CD4-positive, alpha-beta T cell treated with Interleukin-12 subunit alpha and Interleukin-12 subunit beta, for 1 hour (primary cell): ENCODE measurements at regions not wholly inside any gene's neighbourhood (a gene's known extent, or its start where the extent isn't known, plus 50 kb on each side); places are given as distances from the start of the nearest gene placed in this dataset.
A peak's percentile ranks its signal among the peaks of the same experiment; 100 is the strongest.

ENCODE experiments used
- DNase-seq: peaks from one replicate; pipeline ENCODE4 v3.0.0-alpha.2; 2020

DNA sequence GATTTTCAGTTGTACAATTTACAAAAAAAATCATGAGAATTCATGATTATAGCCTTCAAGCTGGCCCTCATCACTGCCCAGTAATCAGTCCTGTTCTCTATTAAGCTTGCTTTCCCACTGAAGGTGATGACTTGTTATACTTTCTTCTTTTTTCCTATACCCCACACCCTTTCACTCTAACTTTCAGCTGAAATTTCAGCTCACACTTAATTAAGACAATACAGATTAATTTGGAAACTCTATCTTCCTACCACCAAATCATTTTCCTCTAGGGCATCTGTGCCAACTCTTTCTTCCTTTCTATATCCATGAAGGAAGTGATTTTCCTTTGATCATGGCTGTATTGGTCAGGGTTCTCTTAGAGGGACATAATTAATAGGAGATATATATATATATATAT, 449.9 kb downstream of the CD109 start:
- DNase-seq = no peak

DNA sequence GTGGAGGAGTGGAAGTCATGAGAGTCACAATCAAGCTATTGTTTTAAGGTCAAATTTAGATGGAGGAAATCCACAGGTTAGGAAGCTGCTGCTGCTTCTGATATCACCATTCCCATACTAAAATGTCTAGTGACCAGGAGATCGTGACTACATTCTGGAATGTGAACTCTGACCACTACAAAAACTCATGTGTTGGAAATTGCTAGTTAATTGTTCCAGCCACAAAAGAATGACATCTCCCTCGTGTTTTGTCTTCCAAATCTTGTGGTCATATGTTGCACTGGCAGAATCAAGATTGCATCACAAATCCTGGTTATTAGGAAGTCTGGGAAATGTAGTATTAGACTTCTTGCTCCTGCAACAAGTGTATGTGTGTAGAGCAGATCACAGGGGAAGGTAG, 441.9 kb downstream of the CD109 start:
- no peak for DNase-seq

DNA sequence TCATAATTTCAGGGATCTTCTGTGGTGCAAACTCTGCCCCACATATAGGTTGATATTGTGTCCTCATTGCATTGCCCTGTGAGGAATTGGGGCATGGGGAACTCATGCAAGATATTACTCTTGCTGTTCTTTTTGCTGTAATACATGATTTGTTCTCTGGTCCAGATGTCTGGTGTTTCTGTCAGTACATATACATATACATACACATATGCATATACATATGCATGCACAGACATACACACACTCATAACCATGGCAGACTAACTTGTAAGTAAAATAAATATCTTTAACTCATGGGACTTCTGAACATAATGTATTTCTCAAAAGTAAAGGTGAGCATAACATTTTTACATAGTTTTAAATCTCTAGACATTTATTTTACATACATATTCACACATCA, 438.3 kb downstream of the CD109 start:
- DNase-seq = no peak

DNA sequence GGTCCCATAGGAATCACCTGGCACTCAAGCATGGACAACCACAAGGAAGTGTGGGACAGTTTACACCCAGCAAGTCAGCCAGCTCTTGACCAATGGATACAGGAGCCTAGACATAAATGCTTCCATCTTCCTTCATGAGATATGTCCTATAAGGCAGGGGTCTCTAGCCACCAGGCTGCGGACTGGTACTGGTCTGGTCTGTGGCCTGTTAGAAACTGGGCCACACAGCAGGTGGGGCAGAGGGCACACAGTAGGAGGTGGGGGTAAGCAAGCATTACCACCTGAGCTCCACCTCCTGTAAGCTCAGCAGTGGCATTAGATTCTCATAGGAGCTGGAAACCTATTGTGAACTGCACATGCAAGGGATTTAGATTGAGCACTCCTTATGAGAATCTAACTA, 437.1 kb downstream of the CD109 start:
- no peak for DNase-seq

DNA sequence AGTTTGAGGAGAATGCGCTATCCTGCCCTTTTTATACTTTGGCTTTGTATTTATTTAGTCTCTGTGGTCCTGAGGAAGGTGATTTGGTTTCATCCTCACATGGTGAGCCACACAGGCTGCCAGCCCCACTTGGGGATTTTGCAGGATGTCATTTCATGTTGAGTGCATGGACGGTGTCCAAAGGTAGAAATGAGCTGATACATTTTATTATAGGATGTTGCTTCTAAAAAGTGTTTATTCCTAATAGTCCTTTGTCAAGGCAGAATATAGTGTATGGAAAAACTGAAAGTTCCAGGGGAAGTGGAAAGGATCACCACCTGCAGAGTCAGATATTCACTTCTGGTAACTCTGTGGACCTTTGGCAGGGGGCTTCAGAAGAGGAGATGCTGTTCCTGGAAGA, 434.6 kb downstream of the CD109 start:
- no peak for DNase-seq

DNA sequence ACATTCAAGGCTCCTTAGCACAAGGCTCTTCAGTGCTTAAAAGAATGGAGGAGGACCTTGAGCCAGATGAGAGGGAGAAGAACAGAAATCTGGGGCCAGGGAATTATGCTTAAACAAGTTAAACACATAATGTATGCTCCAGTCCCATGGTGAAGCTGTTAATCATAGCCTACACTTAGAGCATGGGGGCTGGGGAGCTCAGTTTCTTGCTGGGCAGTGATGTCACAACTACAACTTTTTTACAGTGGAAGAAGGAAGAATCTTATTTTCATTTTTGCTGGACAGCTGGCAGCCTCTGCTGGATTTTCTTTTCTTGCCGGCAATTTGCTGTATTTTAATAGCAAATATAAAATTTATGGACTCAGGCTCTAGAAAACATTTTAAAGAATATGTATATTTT, 432.5 kb downstream of the CD109 start:
- no peak for DNase-seq

DNA sequence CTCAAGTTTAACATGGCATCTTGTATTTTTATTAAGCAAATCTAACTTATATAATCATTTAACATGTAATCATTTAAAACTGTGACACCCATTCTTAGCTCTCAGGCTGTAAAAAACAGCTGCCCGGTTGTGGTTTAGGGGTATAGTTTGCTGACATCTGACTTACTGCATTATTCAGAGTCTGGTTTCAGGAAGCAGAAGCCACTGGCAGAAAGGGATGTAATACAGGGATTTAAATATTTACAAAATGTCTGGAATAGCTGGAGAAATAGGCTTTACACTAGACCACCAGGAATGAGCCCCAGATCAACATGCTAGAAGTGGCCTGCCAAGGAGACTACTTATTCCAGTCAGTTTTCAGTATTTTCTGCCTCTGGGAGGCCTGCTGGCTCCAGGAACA, 421.1 kb downstream of the CD109 start:
- DNase-seq = no peak

DNA sequence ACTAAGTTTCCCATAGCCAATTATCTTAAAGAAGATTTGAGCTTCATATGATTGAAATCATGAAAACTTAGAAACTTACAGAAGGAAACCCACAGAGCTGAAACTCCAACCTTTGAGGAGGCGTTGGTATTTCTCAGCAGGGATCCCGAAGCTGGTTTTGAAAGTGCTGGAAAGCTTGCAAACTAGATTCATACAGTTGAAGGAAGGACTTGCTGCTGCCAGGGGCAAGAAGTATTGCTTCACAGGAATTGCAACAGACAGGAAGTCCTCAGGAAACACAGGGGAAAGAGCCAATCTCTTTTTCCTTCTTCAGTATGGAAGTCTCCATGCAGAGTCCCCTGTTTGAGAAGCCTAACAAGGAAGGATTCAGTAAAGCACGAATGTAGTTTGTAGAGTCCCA, 419.7 kb downstream of the CD109 start:
- DNase-seq = no peak

DNA sequence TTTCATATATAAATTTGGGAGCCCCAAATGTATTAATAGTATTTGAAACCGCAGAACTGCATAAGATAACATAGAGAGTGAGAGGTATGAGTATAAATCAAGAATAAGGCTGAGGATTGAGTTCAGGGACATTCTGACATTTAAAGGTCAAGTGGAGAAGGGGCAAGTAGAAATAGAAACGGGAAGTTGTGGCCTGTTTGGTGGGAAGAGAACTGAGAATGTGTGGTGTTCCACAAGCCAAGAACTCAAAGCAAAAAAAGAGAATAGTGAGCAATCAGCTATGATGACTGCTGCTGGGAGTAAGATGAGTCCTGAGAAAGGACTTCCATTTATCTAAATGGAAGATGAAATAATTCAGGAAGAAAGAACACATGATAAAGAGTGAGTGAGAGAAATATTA, 418.4 kb downstream of the CD109 start:
- no peak for DNase-seq

DNA sequence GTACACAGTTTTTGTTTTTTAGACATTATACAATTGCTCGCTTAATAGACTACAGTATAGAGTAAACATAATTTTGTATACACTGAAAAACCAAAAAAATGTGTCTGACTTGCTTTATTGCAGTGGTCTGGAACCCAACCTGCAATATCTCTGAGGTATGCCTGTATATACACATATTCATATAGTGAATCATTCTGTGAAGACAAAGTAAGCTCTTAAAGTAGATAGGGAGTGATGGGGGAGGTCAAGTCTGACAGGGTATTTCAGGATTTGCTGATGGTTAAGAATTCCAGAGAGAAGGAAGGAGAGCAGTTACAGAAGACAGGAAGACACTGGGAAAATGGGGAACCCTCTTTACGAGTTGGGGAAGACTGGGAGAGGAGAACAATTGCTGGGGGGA, 417.9 kb downstream of the CD109 start:
- DNase-seq = no peak

DNA sequence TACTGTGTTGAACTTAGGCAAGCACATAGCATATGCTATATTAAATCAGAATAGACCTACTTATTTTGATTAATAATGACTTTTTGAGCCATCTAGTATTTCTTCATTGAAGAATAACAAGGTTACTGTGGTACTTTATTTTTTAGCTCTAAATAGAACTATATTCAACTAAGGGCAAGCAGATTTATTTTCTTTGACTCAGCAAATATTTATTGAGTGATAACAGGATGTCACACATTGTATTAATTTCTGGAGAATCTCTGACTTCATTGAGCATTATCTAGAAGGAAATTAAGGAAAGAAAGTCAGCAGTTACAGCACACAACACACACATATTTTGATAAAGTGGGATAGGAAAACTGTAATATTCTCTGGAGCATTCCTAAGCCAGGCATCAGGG, 407.4 kb downstream of the CD109 start:
- DNase-seq = no peak

DNA sequence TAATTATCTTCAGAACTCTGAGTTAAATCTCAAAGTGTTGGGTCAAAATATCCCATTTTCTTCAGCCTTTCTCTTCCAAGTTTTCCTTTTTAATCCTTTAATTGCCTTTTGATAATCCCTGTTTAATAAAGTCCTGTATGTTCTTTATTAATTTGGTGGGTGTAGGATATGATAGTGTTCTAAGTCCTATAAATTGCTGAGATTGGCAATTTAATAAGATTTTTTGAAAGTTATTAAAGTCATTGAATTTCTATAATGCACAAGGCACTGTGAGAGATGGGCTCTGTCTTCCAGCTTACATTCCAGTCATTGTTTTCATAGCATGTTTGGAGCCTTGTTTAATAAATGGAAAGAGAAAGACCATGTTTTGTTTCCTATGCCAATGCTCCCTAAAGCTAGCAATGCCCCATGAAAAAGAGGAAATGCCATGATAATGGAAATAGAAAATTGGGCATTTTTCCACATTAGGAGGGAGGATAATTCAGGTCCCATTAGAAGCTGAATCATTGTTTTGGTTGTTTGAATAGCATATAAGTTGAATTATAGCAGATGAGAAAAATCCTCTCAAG, 404.8 kb downstream of the CD109 start:
- DNase-seq = no peak

DNA sequence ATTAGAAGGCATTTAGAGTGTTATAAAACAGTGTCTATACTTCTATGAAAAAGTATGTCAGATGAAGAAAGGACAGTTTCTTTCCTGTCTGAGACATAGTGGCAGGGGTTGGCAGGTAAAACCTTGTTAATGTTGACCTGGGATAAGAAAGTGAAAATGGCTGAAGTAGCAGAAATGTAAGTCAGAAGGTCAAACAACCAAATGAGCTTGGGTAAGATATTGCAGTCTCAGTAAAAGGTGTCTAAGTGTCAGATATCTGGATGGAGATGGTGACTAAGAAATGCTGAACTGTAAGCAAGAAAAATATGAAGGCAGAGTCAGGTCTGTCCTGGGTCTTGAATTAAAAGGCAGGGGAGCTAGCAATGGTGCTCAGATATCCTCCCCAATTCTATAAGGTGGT, 400.3 kb downstream of the CD109 start:
- DNase-seq = no peak

DNA sequence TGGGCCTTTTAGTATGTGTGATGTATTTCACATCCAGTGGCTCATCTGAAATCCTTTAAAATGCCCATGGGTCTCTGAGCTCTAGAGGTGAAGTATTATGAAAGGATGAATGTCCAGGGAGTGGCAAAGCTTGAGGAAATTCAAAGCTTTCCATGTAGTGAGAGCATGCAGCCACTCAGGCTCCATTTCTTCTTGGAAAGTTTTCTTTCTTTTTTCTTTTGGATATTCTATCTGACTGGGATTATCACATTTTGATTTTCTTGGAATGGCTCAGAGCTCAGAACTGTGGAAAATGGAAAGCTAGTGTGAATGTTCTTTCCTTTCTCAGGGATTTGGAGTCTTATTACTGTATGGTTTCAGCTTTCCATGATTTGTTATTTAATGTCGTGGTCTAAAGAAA, 397.4 kb downstream of the CD109 start:
- DNase-seq = no peak

DNA sequence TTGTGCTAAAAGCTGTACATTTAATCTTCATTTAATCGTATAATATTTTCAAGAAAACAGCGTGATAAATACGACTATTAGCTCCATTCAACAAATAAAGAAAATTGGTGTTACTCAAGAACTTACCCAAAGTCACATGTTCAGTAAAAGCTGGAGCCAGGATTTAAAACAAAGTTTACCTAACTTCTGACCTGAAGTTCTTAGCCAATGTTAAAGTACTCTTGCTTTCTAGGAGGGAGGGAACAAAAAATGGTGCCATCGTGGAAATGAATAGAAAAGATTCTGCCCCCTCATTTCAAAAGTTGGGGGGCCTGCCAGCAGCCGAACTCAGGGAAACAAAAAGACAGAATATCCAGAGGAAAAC, 395.8 kb downstream of the CD109 start:
- DNase-seq = no peak

DNA sequence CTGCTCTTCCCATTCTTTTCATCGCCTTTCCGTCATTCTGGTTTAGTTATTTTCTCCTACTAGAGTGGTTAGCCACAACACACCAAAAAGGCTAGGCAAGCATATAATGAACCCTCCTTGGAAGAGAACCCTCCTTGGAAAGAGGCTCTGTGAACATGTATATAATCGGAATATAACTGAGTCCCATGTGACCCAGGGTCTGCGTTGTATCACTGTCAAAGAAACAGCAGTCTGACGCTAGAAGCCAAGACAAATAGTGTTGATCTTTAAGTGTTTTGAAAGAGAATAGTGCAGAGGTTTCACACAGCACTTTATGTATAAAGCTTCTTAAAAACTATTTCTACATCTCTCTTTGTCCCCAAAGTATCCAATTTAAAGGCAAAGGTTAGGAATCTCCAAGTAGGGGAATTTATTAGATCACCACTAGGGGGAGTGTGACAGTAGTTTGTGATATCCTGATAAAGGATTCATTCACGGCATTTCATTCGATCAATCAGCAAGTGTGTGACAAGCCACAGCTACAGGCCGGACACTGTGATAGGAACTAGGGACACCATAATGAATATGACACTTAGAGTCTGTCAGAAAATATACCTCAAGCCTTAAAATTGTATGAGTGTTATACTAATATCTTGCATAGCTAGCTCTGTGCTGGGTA, 395.3 kb downstream of the CD109 start:
- DNase-seq = peak; percentile 20

DNA sequence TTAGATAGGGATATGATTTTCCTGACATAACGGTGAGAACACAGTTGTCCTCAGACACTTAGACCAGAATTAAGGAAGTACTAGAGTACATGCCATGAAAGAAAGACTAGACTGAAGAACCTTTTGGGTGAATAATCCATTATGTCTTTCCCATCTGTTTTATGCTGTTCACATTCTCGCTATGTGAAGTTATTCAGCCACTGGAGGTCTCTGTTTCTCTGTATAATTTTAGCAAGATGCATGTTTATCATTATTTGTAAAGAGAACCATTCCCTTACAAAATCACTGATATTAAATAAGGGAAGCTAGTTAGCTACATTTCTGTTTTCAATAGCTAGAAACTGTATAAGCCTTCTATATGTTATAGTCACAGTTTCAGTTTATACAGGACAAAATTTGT, 391.9 kb downstream of the CD109 start:
- no peak for DNase-seq

DNA sequence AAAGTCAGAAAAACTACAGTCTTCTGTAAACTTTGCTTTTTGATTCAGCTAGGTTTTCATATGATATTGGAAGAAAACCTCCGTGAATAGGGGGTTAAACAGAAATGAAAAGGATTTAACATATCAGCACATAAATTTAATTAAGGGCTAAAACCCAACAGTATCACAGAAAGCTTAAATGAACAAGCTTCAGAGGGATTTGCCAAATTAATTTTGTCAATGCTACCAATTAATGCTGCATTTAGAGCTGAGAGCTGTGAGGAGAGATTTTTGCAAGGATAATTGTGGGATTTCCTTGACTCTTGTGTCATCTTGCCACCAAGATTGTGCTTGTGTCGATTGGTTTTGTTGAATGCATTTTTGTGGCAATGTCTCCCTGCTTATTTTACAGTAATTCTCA, 379.9 kb downstream of the CD109 start:
- no peak for DNase-seq

DNA sequence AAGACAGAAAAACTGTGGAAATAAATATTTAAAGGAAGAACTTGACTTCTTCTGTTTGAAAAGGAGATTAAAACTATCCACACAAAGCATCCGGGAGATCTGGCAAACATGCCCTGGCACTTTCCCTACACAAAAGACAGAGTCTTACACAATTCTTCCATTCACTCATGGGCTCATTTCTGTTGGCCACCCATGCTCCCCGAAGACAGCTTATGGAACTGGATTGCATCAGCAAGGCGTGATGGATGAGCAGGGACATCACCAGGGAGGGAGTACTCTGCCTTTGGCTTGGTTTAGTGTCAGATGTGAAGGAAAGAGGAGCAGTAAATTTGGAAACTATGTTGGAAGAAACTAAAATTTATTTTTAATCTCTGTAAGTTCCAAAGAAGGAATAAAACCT, 379.3 kb downstream of the CD109 start:
- DNase-seq = no peak

DNA sequence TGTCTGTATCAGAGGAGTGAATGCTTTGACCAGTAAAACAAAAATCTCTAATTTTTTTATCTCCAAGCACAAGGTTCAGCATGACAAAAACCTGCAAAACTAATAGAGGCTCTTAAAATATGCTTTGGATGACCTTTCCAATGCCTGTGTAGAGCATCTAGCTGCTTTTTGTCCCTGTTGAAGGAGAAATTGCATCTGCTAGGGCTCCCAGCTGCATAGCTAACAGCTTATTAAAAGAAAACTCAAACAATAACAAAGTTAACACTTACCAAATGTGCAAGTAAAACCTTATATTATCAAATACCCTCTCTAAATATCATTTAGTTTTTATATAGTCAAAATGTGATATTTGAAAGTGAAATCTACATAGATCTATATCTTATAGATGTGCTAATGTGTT, 378.6 kb downstream of the CD109 start:
- DNase-seq = no peak

DNA sequence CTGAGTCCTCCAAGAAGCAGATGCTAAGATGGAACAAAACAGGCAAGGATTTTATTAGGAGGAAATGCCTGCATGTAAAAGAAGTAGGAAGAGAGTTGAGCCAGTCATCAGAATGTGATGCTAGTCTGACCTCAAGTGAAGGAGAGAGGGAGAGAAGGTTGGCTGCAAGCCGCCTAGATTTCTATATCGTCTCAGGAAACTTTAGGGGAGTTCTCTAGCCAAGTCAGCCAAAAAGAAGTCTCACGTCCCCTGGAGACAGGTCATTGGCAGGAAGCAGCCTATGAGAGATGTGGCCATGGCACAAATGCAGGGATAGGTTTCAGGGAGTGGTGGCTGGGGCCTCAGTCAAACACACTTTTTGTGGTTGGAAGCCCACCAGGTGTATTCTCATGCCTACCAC, 378.0 kb downstream of the CD109 start:
- DNase-seq = no peak

DNA sequence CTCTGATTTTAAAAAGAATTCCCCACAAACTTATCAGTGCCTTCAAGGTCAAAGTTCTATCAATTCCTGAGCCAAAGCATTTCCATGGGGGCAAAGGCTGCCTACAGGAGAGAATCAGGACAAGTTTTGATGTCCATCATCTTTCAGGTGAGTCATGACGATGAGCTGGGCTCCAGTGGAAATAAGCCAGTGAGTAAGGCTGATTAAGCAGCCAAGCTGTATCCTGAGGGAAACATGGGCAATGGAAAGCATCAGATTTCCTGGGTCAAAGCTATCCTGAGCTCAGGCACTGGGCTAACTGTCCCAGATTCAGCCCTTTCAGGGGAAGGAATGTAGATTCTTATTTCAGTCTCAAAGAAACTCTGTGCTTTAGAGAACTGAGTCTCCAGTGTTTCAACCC, 377.4 kb downstream of the CD109 start:
- DNase-seq = no peak

DNA sequence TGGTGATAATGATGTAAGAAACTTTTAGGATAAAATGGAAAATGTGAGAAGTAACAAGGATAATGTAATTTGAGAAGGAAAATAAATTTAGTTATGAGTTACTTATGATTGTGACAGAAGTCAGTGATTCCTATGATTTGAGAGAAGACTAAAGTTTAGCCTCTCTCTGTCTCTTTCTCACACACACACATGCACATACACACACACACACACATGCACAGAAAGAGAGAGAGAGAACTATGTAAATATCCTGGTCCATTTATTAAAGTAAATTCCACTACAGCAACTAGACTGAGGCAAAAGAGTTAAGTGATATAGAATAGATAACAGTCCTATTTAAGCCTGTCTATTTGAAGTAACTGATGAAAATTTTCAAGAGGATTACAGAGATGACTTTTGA, 375.2 kb downstream of the CD109 start:
- no peak for DNase-seq

DNA sequence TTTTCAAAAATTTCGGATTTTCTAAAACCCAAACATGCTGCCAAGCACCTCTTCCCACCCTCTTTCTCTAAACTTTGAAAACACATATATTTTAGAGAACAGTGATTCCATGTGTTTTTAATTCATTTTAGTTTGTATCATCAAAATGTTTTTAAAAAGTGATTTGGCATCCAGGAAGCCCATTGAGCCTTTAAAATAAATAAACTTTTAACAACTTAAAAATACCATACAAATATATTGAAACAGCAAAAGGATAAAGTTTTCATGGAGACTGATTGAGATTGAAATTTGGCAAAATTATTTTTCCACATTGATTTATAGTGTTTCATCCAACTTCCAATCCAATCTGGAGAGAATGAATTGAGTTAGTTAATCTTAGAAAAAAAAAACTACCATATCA, 374.7 kb downstream of the CD109 start:
- no peak for DNase-seq

DNA sequence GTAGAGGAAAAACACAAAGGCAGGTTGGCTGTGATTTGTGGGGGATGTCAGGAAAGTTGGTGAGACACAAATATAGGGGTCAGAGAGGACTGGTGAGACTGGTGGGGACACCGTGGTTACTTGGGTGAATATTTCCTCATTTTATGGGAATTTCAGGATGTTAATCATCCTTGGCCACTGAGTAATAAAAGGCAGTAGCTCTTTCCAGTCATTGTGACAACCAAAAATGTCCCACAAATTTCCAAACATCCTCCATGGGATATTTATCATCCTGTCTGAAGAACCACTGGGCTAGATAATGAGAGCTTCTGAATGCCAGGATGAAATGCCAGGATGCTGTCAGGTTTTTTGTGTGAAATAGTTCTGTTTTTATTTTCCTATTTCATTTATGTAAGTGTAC, 374.1 kb downstream of the CD109 start:
- DNase-seq = no peak
